SIG-M5 treated with dmso at 0.1 percent for 504 hours (cell line): ENCODE measurements at regions not wholly inside any gene's neighbourhood (a gene's known extent, or its start where the extent isn't known, plus 50 kb on each side); places are given as distances from the start of the nearest gene placed in this dataset.

Source experiments
- DNase-seq: peaks from one replicate; lab custom pipeline; 2025; ENCODE audit not compliant: unreplicated experiment; lab: John Stamatoyannopoulos, UW

DNA sequence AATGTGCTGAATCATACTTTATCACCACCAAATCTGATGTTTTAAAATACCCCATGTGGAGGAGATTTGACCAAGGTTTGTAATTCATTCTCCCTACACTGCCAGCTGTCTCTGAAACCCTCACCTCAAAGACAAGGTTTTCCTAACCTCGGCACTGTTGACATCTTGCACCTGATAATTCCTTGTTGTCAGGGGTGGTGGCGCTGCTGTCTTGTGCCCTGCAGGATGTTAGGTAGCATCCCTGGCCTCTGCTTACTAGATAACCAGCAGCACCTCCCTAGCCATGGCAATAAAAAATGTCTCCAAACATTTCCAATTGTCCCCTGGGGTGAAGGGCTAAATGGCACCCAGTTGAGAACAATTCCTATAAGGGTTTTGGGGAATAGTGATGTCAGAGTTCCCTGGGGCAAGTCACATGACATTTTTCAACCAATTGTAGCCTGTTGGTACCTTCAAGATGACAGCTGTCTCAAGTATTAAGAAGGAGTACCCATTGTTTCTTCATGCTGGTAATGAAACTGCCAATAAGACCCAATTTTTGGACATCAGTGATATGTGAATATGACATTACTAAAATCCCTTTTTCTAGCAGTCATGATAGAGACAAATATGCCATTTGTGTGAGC, 160.6 kb upstream of the PLCXD3 start:
- DNase-seq, result no peak

DNA sequence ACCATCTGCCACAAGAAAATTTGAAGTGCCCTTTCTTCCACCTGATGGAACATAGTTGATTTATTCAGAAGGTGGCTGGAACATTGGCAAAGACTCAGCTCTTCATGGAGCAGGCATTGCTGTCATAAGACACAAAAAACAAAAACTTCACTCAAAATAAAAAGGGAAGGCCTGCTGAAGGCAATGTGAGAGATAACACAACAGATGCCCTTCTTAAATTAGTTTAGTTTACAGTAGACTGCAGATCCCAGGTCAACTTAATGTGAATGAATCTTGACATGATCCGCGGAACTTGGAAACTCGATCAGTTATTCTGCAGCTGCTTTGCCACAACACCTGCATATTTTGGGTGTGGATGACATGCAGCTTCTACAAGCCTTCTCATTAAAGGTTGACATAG, 159.8 kb upstream of the PLCXD3 start:
- DNase-seq, result no peak

DNA sequence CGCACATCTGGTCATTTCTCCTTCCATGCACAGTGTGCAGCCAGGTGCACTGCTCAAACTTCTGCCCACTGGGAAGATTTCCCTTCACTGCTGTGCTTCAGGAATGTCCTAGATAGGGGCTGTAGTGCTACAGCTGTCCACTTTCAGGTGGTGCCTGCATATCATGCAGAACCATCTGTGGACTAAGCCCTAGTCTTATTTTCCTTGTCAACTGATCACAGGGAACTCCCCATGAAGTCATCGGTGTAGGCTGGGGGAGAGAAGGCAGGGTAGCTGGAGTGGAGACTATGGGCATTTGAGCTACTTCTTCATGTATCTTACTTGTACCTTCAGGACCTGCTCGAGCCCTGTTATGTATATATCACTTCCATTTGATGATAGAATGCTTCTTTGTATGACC, 150.9 kb upstream of the PLCXD3 start:
- DNase-seq, result no peak

DNA sequence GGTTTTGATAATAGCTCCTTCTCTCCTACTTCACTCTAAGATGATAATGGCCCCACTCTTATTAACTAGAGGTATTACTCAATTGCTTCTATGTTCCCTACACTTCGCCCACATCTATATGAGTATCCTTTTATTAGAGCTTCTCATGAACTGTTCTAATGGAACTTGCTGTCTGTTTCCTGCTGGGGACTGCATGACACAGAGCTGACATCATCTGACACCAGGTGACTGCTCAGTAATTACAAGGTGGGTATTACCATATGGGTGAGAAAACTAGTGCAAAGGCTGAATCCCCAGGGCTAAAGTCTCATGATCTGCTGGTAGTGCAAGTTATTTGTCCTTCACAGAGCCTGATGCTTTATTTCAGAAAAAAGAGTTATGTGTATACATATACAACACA, 146.2 kb upstream of the PLCXD3 start:
- DNase-seq, result no peak

DNA sequence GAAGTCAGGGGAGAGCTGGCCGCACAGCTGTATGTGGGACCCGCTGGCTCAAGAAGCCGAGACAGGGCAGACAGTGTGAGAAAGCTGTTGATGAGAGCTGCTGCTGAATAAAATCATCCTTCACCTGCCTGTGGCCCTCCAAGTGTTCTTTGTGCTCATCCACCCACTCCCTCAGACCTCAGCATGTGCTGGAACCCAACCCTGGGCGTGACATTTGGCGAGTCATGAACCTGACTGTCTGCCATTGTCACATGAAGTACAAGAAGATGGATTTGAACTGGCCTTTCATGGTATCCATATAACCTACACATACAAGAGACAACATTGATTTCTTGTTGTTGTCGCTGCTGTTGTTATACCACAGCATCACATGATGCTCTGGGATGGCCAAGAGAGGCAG, 139.7 kb upstream of the PLCXD3 start:
- no peak for DNase-seq

DNA sequence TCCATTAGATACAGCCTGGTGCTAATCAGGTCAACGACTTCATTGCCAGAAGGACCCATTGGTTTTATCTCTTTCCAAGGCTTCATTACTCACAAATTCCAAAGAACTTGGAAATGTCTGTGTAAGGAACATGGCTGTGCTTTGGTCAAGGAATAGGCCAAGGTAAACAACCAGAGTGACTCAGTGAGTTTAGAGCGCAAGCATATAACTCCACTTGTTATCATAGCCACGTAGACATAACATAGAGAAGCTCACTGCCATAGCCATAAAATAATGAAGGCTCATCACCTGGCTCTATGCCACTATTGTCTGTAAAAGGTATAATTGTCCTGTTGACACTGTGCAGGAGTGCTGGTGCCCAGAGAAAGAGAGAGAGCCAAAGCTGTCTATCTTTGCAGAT, 139.3 kb upstream of the PLCXD3 start:
- no peak for DNase-seq

DNA sequence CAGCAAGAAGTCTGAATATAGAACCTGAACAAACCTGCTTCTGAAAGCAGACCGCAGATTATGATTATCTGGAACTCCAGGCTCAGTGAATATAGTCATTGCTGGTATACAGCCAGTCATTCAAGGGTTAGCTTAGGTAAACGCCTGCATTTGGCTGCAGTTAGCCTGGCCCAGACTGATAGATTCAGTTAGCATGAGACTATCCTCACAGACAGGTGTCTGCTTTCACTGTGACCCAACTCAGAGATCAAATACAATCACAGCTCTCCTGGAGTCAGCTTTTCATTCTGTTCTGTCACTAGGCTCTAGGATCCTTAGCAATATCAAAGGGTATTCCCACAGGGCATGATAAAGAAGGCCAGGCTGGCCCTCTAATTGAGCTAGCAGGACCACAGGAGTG, 138.6 kb upstream of the PLCXD3 start:
- DNase-seq, result no peak

DNA sequence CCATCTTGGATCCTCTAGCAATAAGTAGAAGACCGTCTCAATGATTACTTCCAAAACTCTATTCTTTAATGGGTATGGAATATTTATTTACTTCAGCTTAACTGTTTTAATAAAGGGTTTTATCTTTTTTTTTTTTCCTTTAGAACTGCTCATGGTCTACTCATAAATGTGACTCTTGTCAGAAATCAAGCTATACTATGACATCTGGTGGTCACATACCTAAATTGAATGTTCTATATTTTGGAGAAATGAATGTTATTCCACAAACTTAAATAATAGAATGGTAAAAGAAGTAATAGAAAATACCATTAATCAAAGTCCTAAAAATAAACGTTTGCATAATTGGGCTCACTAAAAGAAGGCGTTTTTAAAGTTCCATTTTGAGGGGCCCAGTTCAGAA, 131.2 kb upstream of the PLCXD3 start:
- DNase-seq, result peak; percentile 3

DNA sequence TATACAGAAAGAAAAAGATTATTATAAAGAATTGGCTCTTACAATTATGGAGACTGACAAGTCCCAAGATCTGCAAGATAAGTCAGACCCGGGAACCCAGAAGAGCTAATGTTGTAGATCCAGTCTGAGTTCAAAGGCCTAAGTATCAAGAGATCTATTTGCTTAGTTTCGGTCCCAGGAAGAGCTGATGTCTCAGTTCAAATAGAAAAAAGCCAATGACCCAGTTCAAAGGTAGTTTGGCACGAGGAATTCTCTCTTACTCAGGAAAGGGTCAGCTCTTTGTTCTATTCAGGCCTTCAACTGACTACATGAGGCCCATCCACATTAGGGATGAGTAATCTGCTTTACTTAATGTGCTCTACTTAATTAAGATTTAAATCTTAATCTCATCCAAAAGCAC, 128.3 kb upstream of the PLCXD3 start:
- DNase-seq, result no peak

DNA sequence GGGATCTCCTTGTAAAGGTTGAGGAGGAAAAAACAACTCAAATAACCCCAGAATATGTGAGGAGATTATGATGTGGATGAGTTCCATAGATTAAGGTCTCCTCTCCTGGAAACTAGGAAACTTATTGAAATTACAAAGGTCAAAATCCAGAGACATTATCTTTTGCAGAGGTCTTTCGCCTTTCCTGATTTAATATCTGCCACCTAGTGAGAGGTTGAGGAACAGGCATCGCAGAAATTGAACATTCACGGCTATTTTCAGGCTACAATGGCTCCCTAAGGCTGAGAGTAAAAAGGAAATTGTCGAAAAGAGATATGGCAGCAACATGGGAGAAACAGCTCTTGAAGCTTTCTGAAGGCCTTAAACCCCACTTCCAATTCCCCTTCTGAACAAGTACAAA, 127.5 kb upstream of the PLCXD3 start:
- no peak for DNase-seq

DNA sequence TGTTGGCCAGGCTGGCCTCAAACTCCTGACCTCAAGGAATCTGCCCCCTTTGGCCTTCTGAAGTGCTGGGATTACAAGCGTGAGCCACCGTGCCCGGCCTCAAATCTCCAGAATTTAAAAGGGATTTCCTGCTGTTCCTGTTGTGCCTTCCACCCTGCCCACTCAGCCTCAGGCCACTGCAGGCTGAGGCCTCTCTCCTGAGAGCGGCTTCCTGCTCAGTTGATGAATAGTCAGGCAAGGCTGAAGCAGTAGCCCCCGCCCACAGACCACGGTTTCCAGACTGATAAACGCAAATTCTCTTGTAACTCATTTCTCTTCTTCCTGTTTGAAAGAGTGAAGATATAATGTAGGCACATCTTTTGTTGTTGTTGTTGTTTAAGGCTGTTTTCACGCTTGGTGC, 127.0 kb upstream of the PLCXD3 start:
- no peak for DNase-seq

DNA sequence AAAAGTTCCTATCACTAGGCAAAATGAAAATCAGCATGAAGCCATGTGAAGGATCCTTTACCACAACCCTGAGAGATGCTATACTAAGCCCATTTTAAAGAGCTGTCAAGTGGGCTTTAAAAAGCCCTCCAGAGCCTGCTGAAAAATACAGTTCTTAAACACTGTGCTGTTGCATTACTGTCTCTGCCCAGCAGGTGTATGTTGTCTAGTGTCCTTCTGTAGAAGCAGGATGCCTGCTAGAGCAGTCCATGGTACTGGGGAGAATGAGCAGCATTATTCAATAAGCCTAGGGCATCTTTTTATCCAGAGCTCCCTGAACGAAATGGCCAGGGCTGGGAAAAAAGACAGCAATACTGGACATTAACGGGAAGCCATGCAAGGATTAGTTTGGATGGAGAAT, 126.2 kb upstream of the PLCXD3 start:
- DNase-seq, result peak; percentile 30

DNA sequence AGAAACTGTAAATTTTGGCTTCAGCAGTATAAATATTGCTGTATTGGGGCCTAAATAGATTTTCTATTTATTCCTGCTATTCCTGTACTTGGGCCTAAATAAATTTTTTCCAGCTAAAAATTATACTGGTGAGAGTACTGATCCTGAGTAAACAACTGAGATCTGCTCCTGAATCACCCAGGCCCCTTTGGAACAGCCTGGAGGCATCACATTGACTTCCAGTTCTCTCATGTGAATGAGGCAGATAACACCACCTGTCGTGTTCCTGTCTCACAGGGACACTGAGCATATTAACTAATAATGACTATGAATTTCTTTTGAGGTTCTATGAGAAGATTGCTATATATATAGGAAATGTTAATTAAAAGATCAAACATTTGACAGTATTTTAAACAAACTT, 119.5 kb upstream of the PLCXD3 start:
- DNase-seq, result no peak

DNA sequence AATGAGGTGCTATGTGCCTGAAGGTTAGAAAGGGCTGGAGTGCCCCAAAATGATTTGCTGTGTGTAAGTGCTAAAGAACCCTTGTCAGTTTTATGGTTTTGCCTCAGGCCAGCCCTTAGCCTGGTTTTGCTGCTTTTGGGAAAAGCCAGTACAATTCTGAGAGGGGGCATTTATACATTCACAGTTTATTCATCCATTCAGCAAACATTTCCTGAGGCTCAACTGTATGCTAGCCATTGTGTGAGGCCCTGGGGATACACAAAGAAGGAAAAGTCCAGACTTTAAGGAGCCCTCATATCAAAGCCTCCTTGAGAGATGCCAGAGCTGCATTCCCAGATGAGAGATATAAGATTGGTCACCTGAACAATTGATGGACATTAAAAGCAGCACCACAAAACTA, 115.2 kb upstream of the PLCXD3 start:
- DNase-seq, result no peak

DNA sequence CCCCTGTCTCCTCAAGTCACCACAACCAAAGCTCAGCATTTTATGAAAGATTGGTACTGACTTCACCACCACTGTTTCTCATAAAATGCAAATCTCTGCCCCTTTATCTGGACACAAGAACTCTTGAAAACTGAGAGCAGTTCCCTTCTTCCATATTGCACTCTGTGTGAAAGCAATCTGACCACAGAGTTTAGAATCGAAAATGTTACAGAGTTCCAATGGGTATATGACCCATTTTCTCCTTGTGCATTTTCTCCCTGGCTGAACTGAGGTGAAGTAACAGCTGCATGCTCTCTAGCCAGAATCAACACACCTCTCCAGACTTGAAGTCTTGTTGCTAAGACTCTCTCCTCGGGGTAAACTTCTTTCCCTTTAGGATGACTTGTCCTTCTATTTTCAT, 111.0 kb upstream of the PLCXD3 start:
- no peak for DNase-seq

DNA sequence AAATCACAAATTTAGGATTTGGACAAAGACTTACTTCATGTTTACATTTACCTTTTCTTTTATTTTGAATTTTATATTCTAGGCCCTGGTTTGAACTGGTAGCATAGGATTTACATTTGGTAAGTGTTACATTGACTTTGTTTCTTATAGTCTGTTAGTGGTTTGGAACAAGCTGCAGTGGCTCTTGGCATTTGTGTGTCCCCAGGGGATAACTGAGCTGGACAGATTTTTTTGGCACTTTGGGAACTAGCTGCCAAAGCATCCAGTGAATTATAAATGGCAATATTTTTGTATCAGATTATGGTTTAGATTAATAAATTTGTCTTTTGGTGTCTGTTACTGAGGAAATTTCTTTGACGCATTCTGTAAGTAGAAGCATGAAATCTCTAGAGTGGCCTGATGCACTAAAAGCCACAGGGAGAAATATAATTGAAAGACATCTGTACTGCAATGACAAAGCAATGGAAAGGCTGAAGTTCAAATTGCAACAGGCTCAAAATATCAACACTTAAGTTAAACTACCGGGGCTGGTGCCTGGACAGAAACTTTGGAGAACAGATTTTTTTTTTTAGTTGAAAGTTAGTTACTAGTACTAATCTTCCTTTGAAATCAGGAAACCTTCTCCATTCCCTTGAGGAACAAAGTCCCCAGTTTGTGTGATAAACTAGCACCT, 107.6 kb upstream of the PLCXD3 start:
- no peak for DNase-seq

DNA sequence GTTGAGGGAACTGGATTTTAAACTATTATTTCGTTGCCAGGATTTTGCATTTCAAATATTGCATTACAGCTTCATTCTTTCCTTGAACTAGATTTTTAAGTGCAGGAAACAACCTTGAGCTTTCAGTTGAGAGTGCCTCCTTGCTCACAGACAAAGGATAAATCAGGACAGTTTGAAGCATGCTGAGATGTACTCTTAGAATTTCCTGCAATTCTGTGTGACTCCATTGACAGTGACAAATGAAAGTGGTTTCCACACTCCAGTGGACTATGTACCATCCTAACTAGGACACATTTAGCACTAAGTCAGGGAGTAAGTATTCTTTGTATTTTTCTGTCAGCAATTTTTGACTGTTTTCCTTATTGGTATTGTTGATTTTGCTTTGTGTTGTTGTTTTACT, 100.0 kb upstream of the PLCXD3 start:
- no peak for DNase-seq

DNA sequence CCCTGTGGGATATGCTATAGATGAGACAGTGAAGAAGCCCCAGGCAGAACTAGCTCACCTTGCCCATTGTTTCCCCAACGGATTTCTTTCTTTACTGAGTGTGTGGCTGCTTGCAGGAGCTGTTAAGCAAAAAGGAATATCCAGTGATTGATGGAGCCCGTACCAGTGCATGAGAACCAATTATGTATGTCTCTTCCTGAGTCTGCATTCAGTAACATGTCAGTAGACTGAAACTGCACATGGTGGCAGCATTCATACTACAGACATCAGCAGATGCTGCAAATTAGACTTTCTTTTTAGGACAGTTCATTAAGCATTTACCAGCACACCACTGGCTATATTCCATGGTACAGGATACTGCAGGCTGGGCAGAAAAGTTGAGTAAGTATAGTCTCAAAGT, 90.3 kb upstream of the PLCXD3 start:
- no peak for DNase-seq

DNA sequence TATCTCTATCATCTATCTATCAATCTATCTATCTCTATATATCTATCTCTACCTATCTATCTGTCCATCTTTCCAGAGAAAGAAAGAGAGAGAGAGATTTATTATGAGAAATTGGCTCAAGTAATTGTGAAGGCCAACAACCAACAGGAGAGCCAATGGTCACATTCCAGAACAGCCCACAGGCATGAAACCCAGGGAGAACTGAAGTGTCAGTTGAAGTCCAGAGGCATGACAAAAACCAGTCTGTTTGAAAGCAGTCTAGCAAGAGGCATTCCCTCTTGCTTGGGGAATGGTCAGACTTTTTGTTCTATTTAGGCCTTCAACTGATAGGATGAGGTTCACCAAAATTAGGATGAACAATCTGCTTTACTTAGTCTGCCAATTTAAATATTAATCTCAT, 87.6 kb upstream of the PLCXD3 start:
- DNase-seq, result no peak

DNA sequence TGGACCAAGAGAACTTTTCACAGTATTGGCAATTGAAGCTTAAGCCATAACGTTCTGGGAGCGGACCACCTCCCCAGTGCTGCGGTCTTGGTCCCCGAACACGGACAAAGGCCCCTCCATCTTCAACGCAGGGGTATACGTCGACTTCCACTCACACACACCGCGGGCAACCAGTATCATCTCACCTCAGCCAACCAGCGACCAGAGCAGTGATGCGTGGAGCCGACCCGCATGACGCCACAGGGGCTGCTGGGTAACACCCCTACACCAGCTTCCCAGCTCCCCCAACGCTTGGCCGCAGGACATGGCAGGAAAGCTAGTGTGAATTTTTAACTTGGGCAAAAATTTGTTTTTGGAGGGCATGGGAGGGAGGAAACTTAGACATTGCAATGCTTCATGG, 77.3 kb upstream of the PLCXD3 start:
- DNase-seq, result no peak

DNA sequence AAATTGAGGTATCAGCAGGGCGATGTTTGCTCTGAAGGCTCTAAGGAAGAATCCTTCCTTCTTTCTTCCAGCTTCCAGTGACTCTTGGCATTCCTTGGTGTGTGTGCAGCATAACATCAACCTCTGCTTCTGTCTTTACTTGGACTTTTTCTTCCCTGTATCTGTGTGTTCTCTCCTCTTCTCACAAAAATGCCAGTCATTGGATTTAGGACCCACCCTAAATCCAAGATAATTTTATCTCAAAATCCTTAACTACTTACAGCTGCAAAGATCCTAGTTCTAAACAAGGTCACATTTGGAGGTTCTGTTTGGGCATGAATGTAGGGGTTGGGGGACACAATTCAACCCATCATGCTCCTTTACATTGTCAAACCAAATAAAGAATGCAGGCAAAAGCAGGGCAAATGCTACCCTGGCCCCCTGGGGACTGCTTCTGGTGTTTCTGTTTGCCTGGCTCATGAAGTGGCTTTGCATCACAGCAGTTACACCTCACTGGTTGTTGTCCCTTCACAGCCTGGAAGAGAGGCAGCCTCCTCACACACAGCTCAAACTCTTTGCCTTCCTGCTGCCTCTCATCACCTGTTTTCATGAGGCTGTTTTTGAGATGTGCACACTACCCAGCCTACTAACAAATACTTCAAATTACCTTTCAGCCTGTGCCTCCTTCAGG, 64.8 kb upstream of the PLCXD3 start:
- DNase-seq, result no peak

DNA sequence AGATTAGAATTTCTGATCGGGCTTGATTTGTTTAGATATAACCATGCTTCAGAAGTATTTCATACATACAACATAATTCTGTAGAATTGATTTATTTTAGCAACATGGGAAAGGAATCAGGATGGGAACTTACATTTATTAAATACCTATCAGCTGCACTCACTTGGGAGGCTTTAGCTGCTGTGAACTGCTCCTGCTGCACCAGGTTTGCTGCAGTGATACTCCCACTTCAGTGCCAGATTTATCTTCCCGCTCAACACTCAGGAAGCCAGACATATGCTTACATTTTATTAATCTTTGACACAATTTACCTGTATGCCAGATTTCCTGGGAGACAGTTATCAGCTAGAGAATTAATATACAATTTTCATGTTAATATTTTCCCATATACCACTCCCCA, 64.0 kb upstream of the PLCXD3 start:
- DNase-seq, result no peak
